Subcutaneous abdominal adipose tissue (tissue), 5 donors: ENCODE measurements at regions not wholly inside any gene's neighbourhood (a gene's known extent, or its start where the extent isn't known, plus 50 kb on each side); places are given as distances from the start of the nearest gene placed in this dataset.

Experiments used
- H3K27ac ChIP-seq: one replicate; pipeline ENCODE4 v1.7.0; 2013; ENCODE audit warnings: low read depth, mild to moderate bottlenecking, inconsistent platforms, low read length, moderate library complexity
- H3K27me3 ChIP-seq, 5 donors: one replicate each; pipeline ENCODE4 v1.7.0; 2013; ENCODE audit warnings: low read length in 5 of 5, inconsistent platforms in 1 of 5; ENCODE audit not compliant: control insufficient read depth in 5 of 5, insufficient read depth in 4 of 5
- H3K36me3 ChIP-seq, 5 donors: one replicate each; pipeline ENCODE4 v1.7.0; 2013; ENCODE audit warnings: low read length in 5 of 5; ENCODE audit not compliant: control insufficient read depth in 5 of 5, insufficient read depth in 5 of 5
- H3K4me1 ChIP-seq, 5 donors: one replicate each; pipeline ENCODE4 v1.7.0; 2013; ENCODE audit warnings: low read length in 5 of 5, mild to moderate bottlenecking in 3 of 5, moderate library complexity in 1 of 5; ENCODE audit not compliant: control insufficient read depth in 5 of 5, insufficient read depth in 5 of 5
- H3K4me3 ChIP-seq, 5 donors: one replicate each; pipeline ENCODE4 v1.7.0; 2013; ENCODE audit warnings: low read length in 5 of 5, low read depth in 1 of 5
- H3K9ac ChIP-seq, 5 donors: one replicate each; pipeline ENCODE4 v1.7.0; 2013; ENCODE audit warnings: low read length in 5 of 5, mild to moderate bottlenecking in 4 of 5, moderate library complexity in 3 of 5
- H3K9me3 ChIP-seq, 5 donors: one replicate each; pipeline ENCODE4 v1.7.0; 2013; ENCODE audit warnings: low read length in 5 of 5; ENCODE audit not compliant: control insufficient read depth in 5 of 5
- donor health status: healthy.
- donor health status: healthy.
- donor health status: healthy.
- donor health status: healthy.
- donor health status: healthy.

DNA sequence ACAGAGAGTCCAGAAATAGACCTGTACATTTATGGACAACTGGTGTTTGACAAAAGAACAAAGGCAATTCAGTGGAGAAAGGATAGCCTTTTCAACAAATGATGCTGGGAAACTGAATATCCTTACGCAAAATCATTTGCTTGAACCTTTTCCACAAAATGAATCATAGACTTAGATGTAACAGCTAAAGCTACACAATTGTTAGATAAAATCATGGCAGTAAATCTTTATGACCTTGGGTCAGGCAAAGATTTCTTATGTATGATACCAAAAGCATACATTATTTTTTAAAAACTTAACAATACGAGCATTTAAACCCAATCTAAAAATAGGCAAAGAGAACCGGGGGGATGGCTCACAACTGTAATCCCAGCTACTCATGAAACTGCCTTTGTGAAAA, 73.5 kb upstream of the DST start:
- no peaks in the 10 kb centered on the region for H3K36me3 ChIP-seq
- H3K9ac ChIP-seq, result no peak overlapping the region
- no peak overlapping the region for H3K27ac ChIP-seq
- H3K4me3 ChIP-seq, result no peak overlapping the region
- no peaks in the 10 kb centered on the region for H3K9me3 ChIP-seq
- no peaks in the 10 kb centered on the region for H3K27me3 ChIP-seq
- H3K4me1 ChIP-seq, result peaks cover 0 to 21% (median 0%) of the 10 kb centered on the region in 5 donors

DNA sequence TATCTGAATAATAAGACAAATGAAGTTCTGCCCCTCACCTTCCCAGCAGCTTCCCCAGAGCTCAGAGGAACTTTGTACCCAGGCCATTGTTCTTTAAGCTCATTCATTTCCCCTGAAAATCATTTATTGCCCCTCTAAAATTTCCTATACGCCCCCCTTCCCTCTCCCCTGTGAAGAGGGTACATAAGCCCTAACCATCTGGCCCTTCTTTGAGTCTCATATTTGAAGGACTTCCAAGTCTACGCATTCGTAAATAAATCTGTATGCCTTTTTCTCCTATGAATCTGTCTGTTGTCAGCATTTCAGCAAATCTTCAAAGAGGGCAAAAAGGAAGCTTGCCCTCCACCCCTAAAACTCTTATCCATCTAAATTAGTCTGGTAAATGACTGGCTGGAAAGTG, 73.1 kb upstream of the DST start:
- Histone ChIP-seq H3K27me3 (no peaks in the 10 kb centered on the region), H3K27ac (no peak overlapping the region), H3K36me3 (no peaks in the 10 kb centered on the region), H3K4me1 (peaks cover 0 to 21% (median 0%) of the 10 kb centered on the region in 5 donors), H3K9ac (no peak overlapping the region), H3K9me3 (no peaks in the 10 kb centered on the region), H3K4me3 (no peak overlapping the region)

DNA sequence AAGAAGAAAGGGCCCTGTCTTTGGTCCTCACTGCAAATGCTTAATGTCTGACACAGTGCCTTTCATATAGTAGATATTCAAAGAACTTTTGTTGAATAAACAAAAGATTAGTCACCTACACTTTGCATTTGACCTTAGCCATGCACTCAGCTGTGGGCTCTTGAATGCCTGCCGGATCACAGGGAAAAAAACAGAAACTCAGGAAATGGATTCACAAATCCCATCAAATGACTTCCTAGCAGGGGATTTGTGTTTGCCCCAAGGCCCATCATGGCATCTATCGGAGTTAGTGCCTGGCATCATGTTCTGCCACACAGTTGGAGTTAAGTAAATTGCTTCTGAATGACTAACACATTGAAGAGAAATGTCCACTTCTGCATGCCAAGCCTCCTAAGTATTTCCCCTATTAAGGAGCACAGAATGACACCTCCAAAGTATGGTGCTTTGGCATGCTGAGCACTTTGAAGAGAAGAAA, 72.3 kb upstream of the DST start:
- no peaks in the 10 kb centered on the region for H3K36me3 ChIP-seq
- H3K4me3 ChIP-seq, result no peak overlapping the region
- no peaks in the 10 kb centered on the region for H3K27me3 ChIP-seq
- peaks cover 0 to 21% (median 0%) of the 10 kb centered on the region in 5 donors for H3K4me1 ChIP-seq
- no peak overlapping the region for H3K27ac ChIP-seq
- H3K9ac ChIP-seq, result no peak overlapping the region
- H3K9me3 ChIP-seq, result no peaks in the 10 kb centered on the region

DNA sequence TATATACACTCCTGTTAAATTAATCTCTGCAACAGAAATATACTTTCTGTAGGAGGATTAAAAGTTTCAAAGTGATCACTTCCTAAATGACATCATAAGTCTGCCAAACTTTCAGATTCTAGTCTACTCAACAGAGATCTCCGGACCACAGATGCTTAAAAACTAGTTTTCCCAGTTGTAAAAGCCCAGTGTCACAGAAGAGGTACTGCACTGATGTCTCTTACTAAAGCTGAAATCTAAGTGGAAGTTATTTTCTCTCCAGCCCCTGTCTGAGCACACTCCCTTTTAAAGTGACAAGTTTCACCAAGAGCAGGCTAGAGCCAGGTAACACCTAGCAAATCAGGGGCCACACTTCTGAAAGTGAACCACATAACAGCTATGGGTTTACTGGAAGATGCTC, 71.6 kb upstream of the DST start:
- Histone ChIP-seq H3K27me3 (no peaks in the 10 kb centered on the region), H3K9me3 (no peaks in the 10 kb centered on the region), H3K36me3 (no peaks in the 10 kb centered on the region), H3K9ac (no peak overlapping the region), H3K4me3 (no peak overlapping the region), H3K4me1 (peaks cover 0 to 21% (median 0%) of the 10 kb centered on the region in 5 donors), H3K27ac (peak overlapping the region; percentile 17)

DNA sequence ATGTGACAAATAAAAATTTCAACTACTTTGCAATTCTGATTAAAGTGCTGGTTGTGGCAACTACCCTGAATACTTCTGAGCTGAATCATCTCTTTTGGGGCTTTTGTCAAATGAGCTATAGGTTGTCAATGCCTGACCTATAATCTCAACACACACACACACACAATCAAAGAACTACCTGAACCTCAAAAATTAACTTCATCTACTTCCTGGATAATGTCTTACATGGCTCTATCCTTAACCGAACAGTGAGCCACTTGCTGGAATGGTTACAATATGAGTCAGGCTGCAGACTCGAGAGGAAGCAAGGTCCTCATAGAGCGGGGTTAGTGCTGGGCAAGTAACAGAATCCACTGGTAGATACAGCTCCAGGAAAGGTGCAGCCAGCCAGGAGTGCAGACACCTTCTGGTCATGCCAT, 70.6 kb upstream of the DST start:
- Histone ChIP-seq H3K27me3 (no peaks in the 10 kb centered on the region), H3K4me3 (no peak overlapping the region), H3K9me3 (no peaks in the 10 kb centered on the region), H3K4me1 (peaks cover 0 to 27% (median 9%) of the 10 kb centered on the region in 5 donors), H3K27ac (no peak overlapping the region), H3K36me3 (no peaks in the 10 kb centered on the region), H3K9ac (no peak overlapping the region)

DNA sequence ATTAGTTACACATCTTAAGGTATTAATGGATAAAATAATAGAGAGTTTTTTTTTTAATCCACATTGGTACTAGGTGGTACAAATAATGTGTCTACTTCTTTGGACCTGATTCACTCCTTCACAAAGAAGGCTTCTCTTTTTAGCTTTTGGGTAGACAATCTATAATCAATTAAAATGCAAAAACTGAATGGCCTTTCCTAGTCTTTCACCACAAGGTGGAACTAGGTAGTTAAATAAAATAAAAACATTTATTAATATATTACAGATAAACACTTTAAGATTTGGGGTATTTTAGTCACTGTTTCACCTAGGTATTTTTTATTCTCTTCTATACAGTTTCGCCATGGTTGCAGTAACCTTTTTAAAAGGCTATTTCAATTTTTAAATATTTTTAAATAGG, 68.3 kb upstream of the DST start:
- Histone ChIP-seq H3K36me3 (no peaks in the 10 kb centered on the region), H3K27ac (no peak overlapping the region), H3K4me1 (peaks cover 0 to 27% (median 10%) of the 10 kb centered on the region in 5 donors), H3K27me3 (no peaks in the 10 kb centered on the region), H3K9me3 (no peaks in the 10 kb centered on the region), H3K9ac (no peak overlapping the region), H3K4me3 (no peak overlapping the region)

DNA sequence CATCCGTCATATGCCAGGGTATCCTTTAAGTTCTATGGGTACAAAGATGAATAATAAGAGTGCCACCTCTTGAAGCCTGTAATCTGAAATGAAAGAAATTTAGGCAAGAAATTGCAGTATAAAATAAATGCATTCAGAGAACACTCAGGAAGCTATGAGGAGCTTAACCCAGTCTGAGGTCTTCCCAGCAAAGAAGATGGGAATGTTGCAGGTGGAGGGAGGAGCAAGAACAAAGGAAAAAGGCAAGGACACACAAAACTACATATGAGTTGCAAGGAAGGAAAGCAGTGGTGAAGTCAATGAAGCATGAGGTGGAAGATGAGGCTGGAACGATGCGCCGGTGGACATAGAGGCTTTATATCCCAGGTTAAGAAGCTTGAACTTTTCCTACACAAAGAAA, 67.0 kb upstream of the DST start:
- no peaks in the 10 kb centered on the region for H3K27me3 ChIP-seq
- H3K27ac ChIP-seq, result no peak overlapping the region
- no peaks in the 10 kb centered on the region for H3K36me3 ChIP-seq
- no peak overlapping the region for H3K4me3 ChIP-seq
- no peaks in the 10 kb centered on the region for H3K9me3 ChIP-seq
- peaks cover 0 to 20% (median 10%) of the 10 kb centered on the region in 5 donors for H3K4me1 ChIP-seq
- no peak overlapping the region for H3K9ac ChIP-seq

DNA sequence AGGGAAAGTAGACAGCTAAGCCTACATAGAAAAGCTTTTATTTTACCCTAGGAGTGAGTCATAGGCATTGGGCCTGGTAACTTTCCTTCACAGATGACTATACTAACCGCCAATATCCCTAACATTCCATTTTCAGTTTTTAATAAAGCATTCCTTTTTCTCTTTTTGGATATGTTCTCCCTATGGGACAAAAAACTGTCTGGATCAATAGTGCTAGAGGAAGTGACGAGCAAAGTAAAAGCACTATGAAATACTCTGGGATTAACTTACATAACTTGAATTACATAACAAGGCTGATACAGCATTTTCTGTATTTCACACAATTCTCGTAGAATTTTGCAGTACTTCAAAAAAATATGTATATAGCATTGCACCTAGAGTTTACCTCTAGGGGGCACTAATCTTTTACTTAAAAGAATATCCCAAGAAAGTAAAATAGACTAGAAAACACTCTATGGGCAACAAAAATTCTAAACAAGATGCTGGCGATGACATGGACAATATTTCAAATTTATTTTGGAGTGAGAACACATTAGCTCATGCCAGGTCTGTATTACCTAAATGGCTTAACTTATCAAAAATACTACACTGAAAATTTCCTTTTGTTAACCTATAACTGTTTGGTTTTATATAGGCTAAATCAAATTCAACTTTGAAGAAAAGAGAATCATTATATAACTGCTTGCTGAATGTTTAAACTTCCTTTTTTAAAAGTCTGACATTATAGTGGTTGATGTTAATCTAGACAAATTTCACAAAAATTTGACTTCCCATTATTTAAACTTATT, 66.3 kb upstream of the DST start:
- no peaks in the 10 kb centered on the region for H3K27me3 ChIP-seq
- peak overlapping the region; percentile 74 for H3K27ac ChIP-seq
- no peak overlapping the region for H3K4me3 ChIP-seq
- no peaks in the 10 kb centered on the region for H3K36me3 ChIP-seq
- H3K9ac ChIP-seq, result peak overlapping the region in 1 of 5 donors; percentile 33
- no peaks in the 10 kb centered on the region for H3K9me3 ChIP-seq
- H3K4me1 ChIP-seq, result peaks cover 0 to 15% (median 10%) of the 10 kb centered on the region in 5 donors

DNA sequence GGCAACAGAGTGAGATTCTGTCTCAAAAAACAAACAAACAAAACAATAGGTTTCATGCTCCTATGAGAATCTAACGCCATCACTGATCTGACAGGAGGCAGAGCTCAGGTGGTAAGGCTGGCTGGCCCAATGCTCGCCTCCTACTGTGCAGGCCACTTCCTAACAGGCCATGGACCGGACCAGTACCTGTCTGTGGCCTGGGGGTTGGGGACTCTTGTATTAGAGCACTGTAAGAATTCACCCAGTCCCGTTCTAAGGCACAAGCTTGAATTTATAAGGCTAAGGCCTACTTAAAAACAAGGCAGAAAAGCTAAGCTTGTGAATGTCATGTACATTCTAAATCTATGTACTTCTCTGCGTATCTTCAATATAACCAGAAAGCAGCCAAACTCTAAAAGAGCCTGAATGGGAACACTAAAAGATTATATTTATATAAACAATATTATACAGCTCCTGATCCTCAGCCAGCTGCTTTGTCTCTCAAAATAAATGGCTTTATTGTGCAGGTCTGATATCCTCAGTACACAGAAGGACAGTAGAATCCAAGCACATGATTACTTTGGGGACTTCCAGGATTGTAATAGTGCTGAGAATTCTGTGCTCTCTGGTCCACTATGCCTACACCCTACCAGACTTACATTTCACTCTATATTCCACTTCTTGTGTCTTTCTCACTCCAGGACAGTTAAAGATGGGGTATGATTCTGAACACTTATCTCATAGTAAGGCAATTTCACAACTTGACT, 64.5 kb upstream of the DST start:
- H3K27ac ChIP-seq, result no peak overlapping the region
- no peak overlapping the region for H3K9ac ChIP-seq
- no peaks in the 10 kb centered on the region for H3K36me3 ChIP-seq
- peaks cover 0 to 10% (median 7%) of the 10 kb centered on the region in 5 donors for H3K4me1 ChIP-seq
- no peaks in the 10 kb centered on the region for H3K27me3 ChIP-seq
- H3K9me3 ChIP-seq, result no peaks in the 10 kb centered on the region
- H3K4me3 ChIP-seq, result no peak overlapping the region

DNA sequence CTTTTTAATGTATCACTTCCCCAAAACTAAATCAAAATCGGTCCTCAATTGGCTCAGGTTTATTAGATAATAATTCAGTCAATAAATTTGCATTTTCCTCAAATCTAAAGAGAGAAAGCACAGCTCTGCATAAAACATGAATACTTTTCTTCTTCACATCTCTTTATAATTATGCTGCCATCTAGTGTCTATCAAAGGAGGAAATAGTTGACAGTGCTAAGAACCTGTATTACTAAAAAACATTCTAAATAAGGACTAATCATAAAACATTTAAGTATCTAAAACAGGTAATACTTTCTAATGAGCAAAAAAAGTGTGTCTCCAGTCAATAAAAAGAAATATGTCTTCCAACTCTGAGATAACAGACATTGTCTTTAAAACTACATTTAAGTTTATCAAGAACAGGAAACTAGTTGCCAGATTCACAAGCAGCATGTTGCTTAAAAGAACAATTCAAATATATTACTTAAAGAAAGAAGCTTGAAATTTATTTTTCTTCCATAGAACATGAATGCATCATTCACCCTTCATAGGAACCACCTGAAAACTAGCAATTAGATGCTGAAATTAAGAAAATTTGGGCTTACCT, 56.5 kb upstream of the DST start:
- no peaks in the 10 kb centered on the region for H3K4me1 ChIP-seq
- no peaks in the 10 kb centered on the region for H3K27me3 ChIP-seq
- no peak overlapping the region for H3K9ac ChIP-seq
- H3K4me3 ChIP-seq, result no peak overlapping the region
- H3K9me3 ChIP-seq, result no peaks in the 10 kb centered on the region
- no peaks in the 10 kb centered on the region for H3K36me3 ChIP-seq
- no peak overlapping the region for H3K27ac ChIP-seq
